ENCODE measurements at regions not wholly inside any gene's neighbourhood (a gene's known extent, or its start where the extent isn't known, plus 50 kb on each side); places are given as distances from the start of the nearest gene placed in this dataset.

GRCh38 chr15:93288728-93289294 lies 199.8 kb upstream of the RGMA start:
- TF ChIP-seq POLR2A (IDR thresholded peaks at IDR 0.05) (no peak), CTCF (IDR thresholded peaks at IDR 0.05) (no peak)
